ENCODE measurements at regions not wholly inside any gene's neighbourhood (a gene's known extent, or its start where the extent isn't known, plus 50 kb on each side); places are given as distances from the start of the nearest gene placed in this dataset.

DNA sequence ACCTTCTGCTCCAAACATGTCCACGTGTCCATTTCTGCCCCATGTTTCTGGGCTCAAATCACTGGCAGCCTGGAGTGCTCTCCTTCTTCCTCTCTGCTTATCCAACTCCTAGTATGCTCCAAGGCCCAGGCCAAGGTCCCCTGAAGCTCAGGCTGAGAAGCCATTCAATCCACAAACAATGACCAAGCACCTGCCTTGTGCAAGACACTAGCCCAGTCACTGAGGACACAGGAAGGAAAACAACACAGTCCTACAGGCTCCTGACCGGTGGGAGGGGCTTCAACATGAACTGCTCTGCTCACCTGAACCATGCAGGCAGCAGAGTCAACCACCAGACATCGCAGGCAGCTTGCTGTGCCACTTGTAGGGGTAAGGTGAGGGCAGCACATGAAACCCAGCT, 93.6 kb downstream of the RPL27A start:
- DNase-seq = peak in 1 of 2 donors; percentile 19
- H3K36me3 ChIP-seq = no peaks in the 10 kb centered on the region
- H3K9me3 ChIP-seq = no peaks in the 10 kb centered on the region
- no peak for TF ChIP-seq CTCF (IDR thresholded peaks at IDR 0.05)
- no peak for TF ChIP-seq POLR2A (IDR thresholded peaks at IDR 0.05)
- peak overlapping the region; percentile 80 to 81 for H3K27ac ChIP-seq
- no peak overlapping the region for H3K4me3 ChIP-seq
- H3K27me3 ChIP-seq = no peaks in the 10 kb centered on the region
- intact Hi-C loops (cut with DNase I; ENCODE audit: low total_unique reads) = no loop called here
- H3K4me1 ChIP-seq = peaks cover 22 to 32% of the 10 kb centered on the region in 2 donors

GRCh38 chr11:8777907-8778767, 95.5 kb downstream of the RPL27A start:
- intact Hi-C loops (cut with DNase I; ENCODE audit: low total_unique reads) = no loop called here
- Histone ChIP-seq H3K4me3 (no peak overlapping the region), H3K27ac (peak overlapping the region; percentile 80 to 81), H3K9me3 (no peaks in the 10 kb centered on the region), H3K36me3 (no peaks in the 10 kb centered on the region), H3K4me1 (peaks cover 22 to 29% of the 10 kb centered on the region in 2 donors), H3K27me3 (no peaks in the 10 kb centered on the region)
- TF ChIP-seq CTCF (IDR thresholded peaks at IDR 0.05) = no peak
- no peak for TF ChIP-seq POLR2A (IDR thresholded peaks at IDR 0.05)
- peak; percentile 69 to 81 for DNase-seq

- intact Hi-C loops (cut with DNase I; ENCODE audit: low total_unique reads) = no loop called here
- H3K9me3 ChIP-seq = no peaks in the 10 kb centered on the region
- TF ChIP-seq CTCF (IDR thresholded peaks at IDR 0.05) (no peak), POLR2A (IDR thresholded peaks at IDR 0.05) (no peak)
- DNase-seq = no peak
- peak overlapping the region; percentile 80 to 81 for H3K27ac ChIP-seq
- no peaks in the 10 kb centered on the region for H3K36me3 ChIP-seq
- H3K4me3 ChIP-seq = no peak overlapping the region
- no peaks in the 10 kb centered on the region for H3K27me3 ChIP-seq
- H3K4me1 ChIP-seq = peaks cover 14 to 25% of the 10 kb centered on the region in 2 donors
These were observed 96.5 kb downstream of the RPL27A start for GRCh38 chr11:8779107-8779506.

- intact Hi-C loops (cut with DNase I; ENCODE audit: low total_unique reads) = no loop called here
These were observed 97.1 kb downstream of the RPL27A start for GRCh38 chr11:8779732-8780131.

More at GRCh38 chr11:8779732-8780131, 97.1 kb downstream of the RPL27A start:
- H3K4me1 ChIP-seq = peaks cover 12 to 20% of the 10 kb centered on the region in 2 donors
- H3K36me3 ChIP-seq = no peaks in the 10 kb centered on the region
- H3K27ac ChIP-seq = peak overlapping the region; percentile 80 to 81
- no peak for TF ChIP-seq CTCF (IDR thresholded peaks at IDR 0.05)
- TF ChIP-seq POLR2A (IDR thresholded peaks at IDR 0.05) = no peak
- H3K4me3 ChIP-seq = no peak overlapping the region
- H3K9me3 ChIP-seq = no peaks in the 10 kb centered on the region
- no peak for DNase-seq
- H3K27me3 ChIP-seq = no peaks in the 10 kb centered on the region
